SK-N-SH treated with all-trans-retinoic acid at 6 μM for 48 hours (cell line): ENCODE measurements at regions not wholly inside any gene's neighbourhood (a gene's known extent, or its start where the extent isn't known, plus 50 kb on each side); places are given as distances from the start of the nearest gene placed in this dataset.

Experiments used
- CSRNP3 ChIP-seq: fragments of 250-450 bp; sonication (Bioruptor Pico); IDR thresholded peaks from 2 replicates; pipeline ENCODE4 v1.5.1; 2021; ENCODE audit warnings: mild to moderate bottlenecking, moderate library complexity
- GLIS3 ChIP-seq: fragments of 250-450 bp; sonication (Bioruptor Pico); IDR thresholded peaks from 2 replicates; pipeline ENCODE4 v1.5.0; 2020; ENCODE audit warnings: mild to moderate bottlenecking, moderate library complexity
- ISL1 ChIP-seq: fragments of 250-450 bp; sonication (Bioruptor Pico); IDR thresholded peaks from 2 replicates; pipeline ENCODE4 v2.1.2; 2022; ENCODE audit warnings: mild to moderate bottlenecking, moderate library complexity
- OSR1 ChIP-seq: fragments of 250-450 bp; sonication (Bioruptor Pico); IDR thresholded peaks from 2 replicates; pipeline ENCODE4 v1.8.0; 2022; ENCODE audit warnings: moderate library complexity, mild to moderate bottlenecking, inconsistent platforms
- PATZ1 ChIP-seq: fragments of 250-450 bp; sonication (Bioruptor Pico); IDR thresholded peaks from 2 replicates; pipeline ENCODE4 v1.8.0; 2020; ENCODE audit warnings: mild to moderate bottlenecking, moderate library complexity, borderline replicate concordance
- TCF4 ChIP-seq: fragments of 250-450 bp; sonication (Bioruptor Pico); IDR thresholded peaks from 2 replicates; pipeline ENCODE4 v1.8.0; 2021; ENCODE audit warnings: mild to moderate bottlenecking, moderate library complexity, borderline replicate concordance
- ZC3H10 ChIP-seq: fragments of 250-450 bp; sonication (Bioruptor Pico); IDR thresholded peaks from 2 replicates; pipeline ENCODE4 v1.5.1; 2021; ENCODE audit warnings: mild to moderate bottlenecking, moderate library complexity
- ZFP30 ChIP-seq: fragments of 450-650 bp; formaldehyde crosslinking; IDR thresholded peaks from 2 replicates; pipeline ENCODE4 v1.5.0; 2022; ENCODE audit warnings: mild to moderate bottlenecking, moderate library complexity

- TF ChIP-seq ZFP30 (no peak), TCF4 (CRISPR knock-in tag) (no peak), OSR1 (no peak), ZC3H10 (CRISPR knock-in tag) (no peak), GLIS3 (CRISPR knock-in tag) (no peak), ISL1 (CRISPR knock-in tag) (no peak), CSRNP3 (CRISPR knock-in tag) (no peak), PATZ1 (CRISPR knock-in tag) (no peak)
These were observed 136.8 kb downstream of the QPCT start for GRCh38 chr2:37481244-37481643.
